IMR-90 (cell line): ENCODE measurements at regions not wholly inside any gene's neighbourhood (a gene's known extent, or its start where the extent isn't known, plus 50 kb on each side); places are given as distances from the start of the nearest gene placed in this dataset.

Experiments
- ATAC-seq: fragments of 200-7000 bp; cut with Tn5 transposase; 2 replicates; pipeline ENCODE4 v1.9.1; 2020; ENCODE audit warnings: low read depth, mild to moderate bottlenecking, moderate library complexity
- BruUV-seq: library from RNA; stranded (reverse); fragments of 400-500 nt; replicated peaks from 2 replicates; lab custom pipeline; 2021; lab: Mats Ljungman, UMichigan
- CTCF ChIA-PET: fragments of 300-600 bp; formaldehyde crosslinking; extraction: SDS; loops from one replicate; lab custom pipeline; 2021; ENCODE audit warnings: antibody characterized with exemption; lab: Yijun Ruan, JAX
- POLR2A ChIA-PET: fragments of 300-600 bp; sonication (Branson Sonifier 250); formaldehyde crosslinking; loops from one replicate; lab custom pipeline; 2022; ENCODE audit warnings: antibody characterized with exemption; ENCODE audit not compliant: unreplicated experiment; lab: Charles Lee
- DNase-seq: peaks from one replicate; pipeline ENCODE4 v3.0.0; 2013
- H2AFZ ChIP-seq: replicated peaks from 2 replicates; pipeline ENCODE3; 2013; ENCODE audit warnings: low read length, mild to moderate bottlenecking; ENCODE audit not compliant: poor library complexity
- H2AK5ac ChIP-seq: 2 replicates; pipeline ENCODE4 v1.6.1; 2013; ENCODE audit warnings: low read depth, low read length, inconsistent platforms
- H2AK9ac ChIP-seq: replicated peaks from 2 replicates; pipeline ENCODE3; 2013; ENCODE audit warnings: mild to moderate bottlenecking, low read depth, low read length, moderate library complexity; ENCODE audit not compliant: poor library complexity
- H2BK120ac ChIP-seq: 2 replicates; pipeline ENCODE4 v1.6.1; 2013; ENCODE audit warnings: low read depth, low read length, inconsistent platforms
- H2BK15ac ChIP-seq: 3 replicates; pipeline ENCODE4 v1.6.1; 2013; ENCODE audit warnings: low read depth, low read length, inconsistent platforms
- H2BK20ac ChIP-seq: 2 replicates; pipeline ENCODE4 v1.6.1; 2013; ENCODE audit warnings: low read depth, mild to moderate bottlenecking, inconsistent platforms, low read length, moderate library complexity
- H2BK5ac ChIP-seq: 2 replicates; pipeline ENCODE4 v1.6.1; 2013; ENCODE audit warnings: mild to moderate bottlenecking, low read depth, low read length, inconsistent platforms; ENCODE audit not compliant: poor library complexity, severe bottlenecking
- H3K14ac ChIP-seq: replicated peaks from 2 replicates; pipeline ENCODE4 v1.6.1; 2013; ENCODE audit warnings: low read depth, low read length, inconsistent platforms
- H3K18ac ChIP-seq: 2 replicates; pipeline ENCODE4 v1.6.1; 2013; ENCODE audit warnings: low read depth, low read length, control low read depth
- H3K23ac ChIP-seq: 2 replicates; pipeline ENCODE4 v1.6.1; 2013; ENCODE audit warnings: low read depth, low read length, inconsistent platforms
- H3K27ac ChIP-seq: 2 replicates; pipeline ENCODE4 v1.5.1; 2013; ENCODE audit warnings: mild to moderate bottlenecking, control low read depth, low read length; ENCODE audit not compliant: insufficient read depth
- H3K27me3 ChIP-seq: 2 replicates; pipeline ENCODE4 v1.6.1; 2013; ENCODE audit warnings: low read length; ENCODE audit not compliant: control insufficient read depth, insufficient read depth
- H3K36me3 ChIP-seq: 2 replicates; pipeline ENCODE4 v1.6.1; 2013; ENCODE audit warnings: low read length, mixed read lengths; ENCODE audit not compliant: control insufficient read depth, insufficient read depth
- H3K4ac ChIP-seq: 2 replicates; pipeline ENCODE4 v1.6.1; 2013; ENCODE audit warnings: low read depth, low read length, inconsistent platforms
- H3K4me1 ChIP-seq: 2 replicates; pipeline ENCODE4 v1.6.1; 2013; ENCODE audit warnings: low read length, mixed read lengths; ENCODE audit not compliant: control insufficient read depth, insufficient read depth
- H3K4me2 ChIP-seq: 2 replicates; pipeline ENCODE4 v1.6.1; 2013; ENCODE audit warnings: low read depth, mild to moderate bottlenecking, control low read depth, low read length, moderate library complexity
- H3K4me3 ChIP-seq: 2 replicates; pipeline ENCODE4 v1.5.1; 2013; ENCODE audit warnings: low read depth, mild to moderate bottlenecking, control low read depth, low read length, moderate library complexity; ENCODE audit not compliant: insufficient read depth
- H3K56ac ChIP-seq: 2 replicates; pipeline ENCODE4 v1.6.1; 2013; ENCODE audit warnings: low read length, inconsistent platforms; ENCODE audit not compliant: insufficient read depth; ENCODE audit errors: extremely low read depth
- H3K79me1 ChIP-seq, 2 experiments: 2 replicates each; pipeline ENCODE4 v1.6.1; 2013; ENCODE audit warnings: low read length in 2 of 2, inconsistent platforms in 1 of 2, low read depth in 1 of 2
- H3K9ac ChIP-seq: 2 replicates; pipeline ENCODE4 v1.6.1; 2013; ENCODE audit warnings: low read depth, low read length, control low read depth
- H3K9me1 ChIP-seq: 2 replicates; pipeline ENCODE4 v1.6.1; 2013; ENCODE audit warnings: low read length, inconsistent platforms; ENCODE audit not compliant: insufficient read depth
- H3K9me3 ChIP-seq: 2 replicates; pipeline ENCODE4 v1.6.1; 2013; ENCODE audit warnings: low read length; ENCODE audit not compliant: control insufficient read depth, insufficient read depth
- H4K20me1 ChIP-seq: 2 replicates; pipeline ENCODE4 v1.6.1; 2013; ENCODE audit warnings: low read length, inconsistent platforms; ENCODE audit not compliant: insufficient read depth
- H4K5ac ChIP-seq: 2 replicates; pipeline ENCODE4 v1.6.1; 2013; ENCODE audit warnings: mild to moderate bottlenecking, low read depth, low read length, control low read depth
- H4K8ac ChIP-seq, 2 experiments: 2 replicates each; pipeline ENCODE4 v1.6.1; 2013; ENCODE audit warnings: low read depth in 2 of 2, low read length in 2 of 2, control low read depth in 1 of 2, inconsistent platforms in 1 of 2
- H4K91ac ChIP-seq: 2 replicates; pipeline ENCODE4 v1.6.1; 2013; ENCODE audit warnings: low read depth, low read length, inconsistent platforms; ENCODE audit not compliant: insufficient read depth
- BHLHE40 ChIP-seq: fragments of 150-350 bp; IDR thresholded peaks from 2 replicates; pipeline ENCODE4 v1.6.1; 2016; ENCODE audit warnings: mild to moderate bottlenecking, low read depth, low read length
- CEBPB ChIP-seq: IDR thresholded peaks from 2 replicates; pipeline ENCODE4 v1.6.1; 2012; ENCODE audit warnings: low read depth, low read length, improper control_type of control experiment
- CHD1 ChIP-seq: IDR thresholded peaks from 2 replicates; pipeline ENCODE4 v1.6.1; 2012; ENCODE audit warnings: low read depth, low read length, improper control_type of control experiment
- CTCF ChIP-seq: conservative IDR thresholded peaks from 2 replicates; pipeline ENCODE4 v1.5.1; 2012; ENCODE audit warnings: mild to moderate bottlenecking, low read depth, low read length, improper control_type of control experiment
- ELK1 ChIP-seq: fragments of 150-350 bp; IDR thresholded peaks from 2 replicates; pipeline ENCODE4 v1.6.1; 2016; ENCODE audit warnings: low read depth, mild to moderate bottlenecking, low read length, moderate library complexity, borderline replicate concordance
- FOS ChIP-seq: fragments of 150-350 bp; IDR thresholded peaks from 2 replicates; pipeline ENCODE4 v1.6.1; 2016; ENCODE audit warnings: low read depth, low read length
- MAZ ChIP-seq: IDR thresholded peaks from 2 replicates; pipeline ENCODE4 v1.6.1; 2012; ENCODE audit warnings: low read depth, mild to moderate bottlenecking, low read length, improper control_type of control experiment, moderate library complexity, borderline replicate concordance
- MXI1 ChIP-seq: IDR thresholded peaks from 2 replicates; pipeline ENCODE4 v1.6.1; 2012; ENCODE audit warnings: low read depth, mild to moderate bottlenecking, low read length, moderate library complexity, borderline replicate concordance
- NFE2L2 ChIP-seq: fragments of 150-350 bp; IDR thresholded peaks from 2 replicates; pipeline ENCODE4 v1.6.1; 2016; ENCODE audit warnings: low read depth, mild to moderate bottlenecking, low read length
- POLR2A ChIP-seq: IDR thresholded peaks from 2 replicates; pipeline ENCODE4 v1.6.1; 2012; ENCODE audit warnings: mild to moderate bottlenecking, low read depth, low read length
- RAD21 ChIP-seq: IDR thresholded peaks from 2 replicates; pipeline ENCODE4 v1.6.1; 2012; ENCODE audit warnings: low read length, improper control_type of control experiment
- RCOR1 ChIP-seq: IDR thresholded peaks from 2 replicates; pipeline ENCODE4 v1.6.1; 2012; ENCODE audit warnings: mild to moderate bottlenecking, low read length, improper control_type of control experiment; ENCODE audit not compliant: insufficient replicate concordance
- SMC3 ChIP-seq: fragments of 150-350 bp; IDR thresholded peaks from 2 replicates; pipeline ENCODE4 v1.6.1; 2016; ENCODE audit warnings: low read depth, mild to moderate bottlenecking, antibody characterized with exemption, low read length, moderate library complexity
- dilution Hi-C: fragments of 300-500 bp; cut with HindIII; formaldehyde crosslinking; loops from one replicate; pipeline ENCODE4 v1.14.3; 2018; ENCODE audit warnings: low sequenced_read_pairs; ENCODE audit not compliant: unreplicated experiment
- in situ Hi-C: fragments of 300-500 bp; cut with MboI; formaldehyde crosslinking; loops from 3 replicates; pipeline ENCODE4 v1.14.3; 2019; ENCODE audit warnings: low sequenced_read_pairs, inconsistent platforms, mixed read lengths
- intact Hi-C: fragments of 100-400 bp; cut with micrococcal nuclease; formaldehyde crosslinking; loops from 2 replicates; pipeline ENCODE4 v1.10.0; 2022
- TF ChIP-seq, protein P1 (sequence below): fragments of 150-350 bp; IDR thresholded peaks from 2 replicates; pipeline ENCODE4 v1.6.1; 2017; ENCODE audit warnings: mild to moderate bottlenecking, antibody characterized with exemption, low read length, low read depth

DNA sequence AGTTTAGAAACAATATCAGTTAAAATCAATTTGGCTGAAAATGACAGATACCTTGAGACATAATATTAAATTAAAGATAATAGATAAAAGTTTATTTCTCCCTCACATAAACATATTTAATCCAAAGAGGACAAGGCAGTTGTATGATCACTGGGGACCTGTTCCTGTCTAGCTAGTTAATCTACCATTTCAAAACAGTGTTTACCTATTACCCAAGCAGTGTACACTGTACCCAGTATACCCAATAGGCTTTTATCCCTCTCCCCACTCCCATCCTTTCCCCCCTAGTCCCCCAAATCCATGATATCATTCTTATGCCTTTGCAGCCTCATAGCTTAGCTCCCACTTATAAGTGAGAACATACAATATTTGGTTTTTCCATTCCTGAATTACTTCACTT lies 229.7 kb upstream of the LARGE1 start:
- H4K5ac ChIP-seq = no peak overlapping the region
- H3K18ac ChIP-seq = no peak overlapping the region
- H4K91ac ChIP-seq = no peak overlapping the region
- H2AK9ac ChIP-seq = no peak overlapping the region
- no peak overlapping the region for H3K14ac ChIP-seq
- ATAC-seq (no peak), DNase-seq (no peak)
- no peak overlapping the region for H3K4ac ChIP-seq
- no peak overlapping the region for H3K56ac ChIP-seq
- no peaks in the 10 kb centered on the region for H3K36me3 ChIP-seq
- H3K27me3 ChIP-seq = no peaks in the 10 kb centered on the region
- no peak overlapping the region for H2BK120ac ChIP-seq
- no peak overlapping the region for H2AK5ac ChIP-seq
- no peaks in the 10 kb centered on the region for H4K20me1 ChIP-seq
- dilution Hi-C loops = no loop called here
- BruUV-seq = no TSS peak
- H3K4me3 ChIP-seq = no peak overlapping the region
- no peaks in the 10 kb centered on the region for H3K4me1 ChIP-seq
- no peak overlapping the region for H4K8ac ChIP-seq
- ChIA-PET CTCF (no interaction called here), POLR2A (no interaction called here)
- H2BK20ac ChIP-seq = no peak overlapping the region
- H3K9ac ChIP-seq = no peak overlapping the region
- no peak overlapping the region for H3K23ac ChIP-seq
- no peak overlapping the region for H3K27ac ChIP-seq
- H2BK15ac ChIP-seq = no peak overlapping the region
- intact Hi-C loops = no loop called here
- no peaks in the 10 kb centered on the region for H3K9me1 ChIP-seq
- in situ Hi-C loops = no loop called here
- H2BK5ac ChIP-seq = no peak overlapping the region
- H2AFZ ChIP-seq = no peak overlapping the region
- no peaks in the 10 kb centered on the region for H3K79me1 ChIP-seq
- TF ChIP-seq FOS (no peak), CEBPB (no peak), POLR2A (no peak), MXI1 (no peak), BHLHE40 (no peak), CTCF (no peak), SMC3 (no peak), CHD1 (no peak), RCOR1 (no peak), ELK1 (no peak), MAZ (no peak), RAD21 (no peak), NFE2L2 (no peak)
- TF ChIP-seq, protein P1, sequence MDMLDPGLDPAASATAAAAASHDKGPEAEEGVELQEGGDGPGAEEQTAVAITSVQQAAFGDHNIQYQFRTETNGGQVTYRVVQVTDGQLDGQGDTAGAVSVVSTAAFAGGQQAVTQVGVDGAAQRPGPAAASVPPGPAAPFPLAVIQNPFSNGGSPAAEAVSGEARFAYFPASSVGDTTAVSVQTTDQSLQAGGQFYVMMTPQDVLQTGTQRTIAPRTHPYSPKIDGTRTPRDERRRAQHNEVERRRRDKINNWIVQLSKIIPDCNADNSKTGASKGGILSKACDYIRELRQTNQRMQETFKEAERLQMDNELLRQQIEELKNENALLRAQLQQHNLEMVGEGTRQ = no peak
- peaks cover 6% of the 10 kb centered on the region for H3K9me3 ChIP-seq
- no peak overlapping the region for H3K4me2 ChIP-seq
